IPS-18a (cell line): ENCODE measurements at regions not wholly inside any gene's neighbourhood (a gene's known extent, or its start where the extent isn't known, plus 50 kb on each side); places are given as distances from the start of the nearest gene placed in this dataset.

Source experiments
- H3K27ac ChIP-seq: one replicate; pipeline ENCODE4 v1.5.1; 2013; ENCODE audit warnings: low read length
- H3K27me3 ChIP-seq: one replicate; pipeline ENCODE4 v1.6.1; 2013; ENCODE audit warnings: mild to moderate bottlenecking, low read length; ENCODE audit not compliant: control insufficient read depth, insufficient read depth
- H3K36me3 ChIP-seq: one replicate; pipeline ENCODE4 v1.6.1; 2013; ENCODE audit warnings: low read depth, low read length; ENCODE audit not compliant: control insufficient read depth
- H3K4me1 ChIP-seq: one replicate; pipeline ENCODE4 v1.6.1; 2013; ENCODE audit warnings: low read depth, low read length; ENCODE audit not compliant: control insufficient read depth
- H3K4me3 ChIP-seq: one replicate; pipeline ENCODE4 v1.5.1; 2013; ENCODE audit warnings: low read length
- H3K9ac ChIP-seq: one replicate; pipeline ENCODE4 v1.6.1; 2013; ENCODE audit warnings: mild to moderate bottlenecking, low read length, moderate library complexity
- H3K9me3 ChIP-seq: one replicate; pipeline ENCODE4 v1.6.1; 2013; ENCODE audit warnings: low read depth, low read length; ENCODE audit not compliant: control insufficient read depth

GRCh38 chr15:81531109-81531592, 157.1 kb upstream of the TMC3 start:
- Histone ChIP-seq H3K27ac (no peak overlapping the region), H3K36me3 (no peaks in the 10 kb centered on the region), H3K9ac (no peak overlapping the region), H3K9me3 (no peaks in the 10 kb centered on the region), H3K4me1 (peaks cover 29% of the 10 kb centered on the region), H3K27me3 (no peaks in the 10 kb centered on the region), H3K4me3 (peak overlapping the region; percentile 36)

- H3K4me3 ChIP-seq = no peak overlapping the region
Measured at GRCh38 chr15:81530271-81530691, 156.3 kb upstream of the TMC3 start.

GRCh38 chr15:81529481-81529880, 155.5 kb upstream of the TMC3 start:
- H3K4me3 ChIP-seq = no peak overlapping the region
- H3K4me1 ChIP-seq = peaks cover 29% of the 10 kb centered on the region
- no peak overlapping the region for H3K27ac ChIP-seq
- no peaks in the 10 kb centered on the region for H3K27me3 ChIP-seq
- no peaks in the 10 kb centered on the region for H3K9me3 ChIP-seq
- no peaks in the 10 kb centered on the region for H3K36me3 ChIP-seq
- H3K9ac ChIP-seq = no peak overlapping the region

More at GRCh38 chr15:81530271-81530691, 156.3 kb upstream of the TMC3 start:
- Histone ChIP-seq H3K9me3 (no peaks in the 10 kb centered on the region), H3K9ac (no peak overlapping the region), H3K27ac (no peak overlapping the region), H3K4me1 (peaks cover 29% of the 10 kb centered on the region), H3K27me3 (no peaks in the 10 kb centered on the region), H3K36me3 (no peaks in the 10 kb centered on the region)

GRCh38 chr15:81526029-81526428, 152.0 kb upstream of the TMC3 start:
- H3K4me1 ChIP-seq = peaks cover 18% of the 10 kb centered on the region
- H3K9ac ChIP-seq = no peak overlapping the region
- no peaks in the 10 kb centered on the region for H3K27me3 ChIP-seq
- H3K36me3 ChIP-seq = no peaks in the 10 kb centered on the region
- no peak overlapping the region for H3K4me3 ChIP-seq
- H3K27ac ChIP-seq = no peak overlapping the region
- no peaks in the 10 kb centered on the region for H3K9me3 ChIP-seq

GRCh38 chr15:81524496-81524895, 150.5 kb upstream of the TMC3 start:
- Histone ChIP-seq H3K9me3 (no peaks in the 10 kb centered on the region), H3K4me1 (peaks cover 3% of the 10 kb centered on the region), H3K27ac (no peak overlapping the region), H3K9ac (no peak overlapping the region), H3K4me3 (no peak overlapping the region), H3K27me3 (no peaks in the 10 kb centered on the region), H3K36me3 (no peaks in the 10 kb centered on the region)

GRCh38 chr15:81523867-81524266, 149.9 kb upstream of the TMC3 start:
- H3K9ac ChIP-seq = no peak overlapping the region
- H3K4me3 ChIP-seq = no peak overlapping the region
- no peaks in the 10 kb centered on the region for H3K9me3 ChIP-seq
- H3K36me3 ChIP-seq = no peaks in the 10 kb centered on the region
- H3K27me3 ChIP-seq = no peaks in the 10 kb centered on the region
- H3K4me1 ChIP-seq = no peaks in the 10 kb centered on the region
- H3K27ac ChIP-seq = no peak overlapping the region

- H3K27ac ChIP-seq = no peak overlapping the region
- H3K4me1 ChIP-seq = no peaks in the 10 kb centered on the region
- H3K36me3 ChIP-seq = no peaks in the 10 kb centered on the region
- H3K4me3 ChIP-seq = no peak overlapping the region
- H3K27me3 ChIP-seq = no peaks in the 10 kb centered on the region
- no peaks in the 10 kb centered on the region for H3K9me3 ChIP-seq
- H3K9ac ChIP-seq = no peak overlapping the region
Measured at GRCh38 chr15:81520480-81520879, 146.5 kb upstream of the TMC3 start.

- Histone ChIP-seq H3K4me3 (no peak overlapping the region), H3K27me3 (no peaks in the 10 kb centered on the region), H3K27ac (no peak overlapping the region), H3K36me3 (no peaks in the 10 kb centered on the region), H3K4me1 (no peaks in the 10 kb centered on the region), H3K9me3 (no peaks in the 10 kb centered on the region), H3K9ac (no peak overlapping the region)
Measured at GRCh38 chr15:81516461-81516860, 142.4 kb upstream of the TMC3 start.

- Histone ChIP-seq H3K36me3 (no peaks in the 10 kb centered on the region), H3K27me3 (no peaks in the 10 kb centered on the region), H3K4me3 (no peak overlapping the region), H3K9ac (no peak overlapping the region), H3K4me1 (no peaks in the 10 kb centered on the region), H3K9me3 (no peaks in the 10 kb centered on the region), H3K27ac (no peak overlapping the region)
Measured at GRCh38 chr15:81516012-81516411, 142.0 kb upstream of the TMC3 start.

- Histone ChIP-seq H3K4me1 (no peaks in the 10 kb centered on the region), H3K9ac (no peak overlapping the region), H3K4me3 (no peak overlapping the region), H3K36me3 (no peaks in the 10 kb centered on the region), H3K9me3 (no peaks in the 10 kb centered on the region), H3K27me3 (no peaks in the 10 kb centered on the region), H3K27ac (no peak overlapping the region)
Measured at GRCh38 chr15:81514725-81515124, 140.7 kb upstream of the TMC3 start.

- H3K9me3 ChIP-seq = no peaks in the 10 kb centered on the region
- H3K4me3 ChIP-seq = no peak overlapping the region
- H3K27me3 ChIP-seq = no peaks in the 10 kb centered on the region
- no peak overlapping the region for H3K27ac ChIP-seq
- no peak overlapping the region for H3K9ac ChIP-seq
- H3K4me1 ChIP-seq = no peaks in the 10 kb centered on the region
- H3K36me3 ChIP-seq = no peaks in the 10 kb centered on the region
Measured at GRCh38 chr15:81511138-81511537, 137.1 kb upstream of the TMC3 start.

GRCh38 chr15:81507831-81508230, 133.8 kb upstream of the TMC3 start:
- H3K9me3 ChIP-seq = no peaks in the 10 kb centered on the region
- no peak overlapping the region for H3K27ac ChIP-seq
- H3K36me3 ChIP-seq = no peaks in the 10 kb centered on the region
- no peaks in the 10 kb centered on the region for H3K27me3 ChIP-seq
- H3K9ac ChIP-seq = no peak overlapping the region
- no peak overlapping the region for H3K4me3 ChIP-seq
- no peaks in the 10 kb centered on the region for H3K4me1 ChIP-seq
